HepG2 (cell line): ENCODE measurements at regions not wholly inside any gene's neighbourhood (a gene's known extent, or its start where the extent isn't known, plus 50 kb on each side); places are given as distances from the start of the nearest gene placed in this dataset.

ENCODE experiments used
- ATAC-seq: fragments of 200-7000 bp; cut with Tn5 transposase; 3 replicates; pipeline ENCODE4 v1.9.1; 2020; ENCODE audit warnings: mild to moderate bottlenecking, moderate library complexity
- BruUV-seq: library from RNA; stranded (reverse); fragments of 400-500 nt; replicated peaks from 2 replicates; lab custom pipeline; 2021; lab: Mats Ljungman, UMichigan
- CTCF ChIA-PET: fragments of 300-600 bp; formaldehyde crosslinking; extraction: SDS; loops from one replicate; lab custom pipeline; 2021; ENCODE audit warnings: low total read pairs, inconsistent platforms, low intra/inter-chr PET ratio; lab: Yijun Ruan, JAX
- POLR2A ChIA-PET: fragments of 350-600 bp; sonication (Branson Sonifier 250); formaldehyde crosslinking; loops from one replicate; lab custom pipeline; 2020; ENCODE audit warnings: antibody characterized with exemption, inconsistent platforms; lab: Yijun Ruan, JAX
- DNase-seq: peaks from one replicate; pipeline ENCODE4 v3.0.0-alpha.2; 2015; ENCODE audit warnings: low spot score
- FAIRE-seq: peaks from 3 replicates; lab custom pipeline; 2011; peaks lifted over from hg19 to GRCh38; lab: Jason Lieb, UNC
- H2AFZ ChIP-seq: one replicate; pipeline ENCODE4 v1.6.1; 2011; ENCODE audit warnings: low read length, inconsistent platforms
- H3K27ac ChIP-seq: fragments of 300-600 bp; 3 replicates; pipeline ENCODE4 v1.8.0; 2011; ENCODE audit warnings: mixed run types, mild to moderate bottlenecking, mixed read lengths, low read length, inconsistent platforms; ENCODE audit not compliant: insufficient read depth; ENCODE audit errors: extremely low read length
- H3K27me3 ChIP-seq, 2 experiments: fragments of 200-600 bp in 1 of 2; 2 replicates in 1 of 2; 3 replicates in 1 of 2; pipeline versions ENCODE4 v1.6.0 to v1.8.0; 2011; ENCODE audit warnings: low read length in 2 of 2, mild to moderate bottlenecking in 2 of 2, moderate library complexity in 2 of 2, inconsistent platforms in 1 of 2; ENCODE audit not compliant: insufficient read depth in 2 of 2, control insufficient read depth in 1 of 2
- H3K36me3 ChIP-seq, 2 experiments: fragments of 200-600 bp in 1 of 2; replicated peaks in 1 of 2; 2 replicates in 1 of 2; 3 replicates in 1 of 2; pipeline versions ENCODE4 v1.5.1 to v1.8.0; 2011; ENCODE audit warnings: low read length in 2 of 2, inconsistent platforms in 1 of 2; ENCODE audit not compliant: insufficient read depth in 2 of 2, control insufficient read depth in 1 of 2
- H3K4me1 ChIP-seq: 2 replicates; pipeline ENCODE4 v1.5.1; 2012; ENCODE audit warnings: low read length, inconsistent platforms; ENCODE audit not compliant: insufficient read depth
- H3K4me2 ChIP-seq: 2 replicates; pipeline ENCODE4 v1.6.0; 2011; ENCODE audit warnings: low read depth, low read length, inconsistent platforms
- H3K4me3 ChIP-seq, 3 experiments: fragments of 200-600 bp in 1 of 3; sonication (generic), shearing (Covaris generic) in 1 of 3; replicated peaks in 1 of 3; 2 replicates each; pipeline ENCODE4 v1.5.1; 2011 to 2016; ENCODE audit warnings: low read length in 3 of 3, inconsistent platforms in 2 of 3, low read depth in 2 of 3, mild to moderate bottlenecking in 2 of 3, control low read depth in 1 of 3, mixed read lengths in 1 of 3; ENCODE audit not compliant: insufficient read depth in 1 of 3
- H3K79me2 ChIP-seq: one replicate; pipeline ENCODE4 v1.6.1; 2011; ENCODE audit warnings: low read length, inconsistent platforms; ENCODE audit not compliant: insufficient read depth
- H3K9ac ChIP-seq: 2 replicates; pipeline ENCODE4 v1.6.0; 2011; ENCODE audit warnings: mild to moderate bottlenecking, low read depth, low read length, inconsistent platforms; ENCODE audit not compliant: insufficient read depth
- H3K9me3 ChIP-seq: 2 replicates; pipeline ENCODE4 v1.5.1; 2012; ENCODE audit warnings: mild to moderate bottlenecking, low read length
- H4K20me1 ChIP-seq: 2 replicates; pipeline ENCODE4 v1.6.0; 2011; ENCODE audit warnings: inconsistent platforms, mild to moderate bottlenecking, low read length, moderate library complexity; ENCODE audit not compliant: insufficient read depth
- DNMT3B ChIP-seq: conservative IDR thresholded peaks from 2 replicates; pipeline ENCODE4 v1.6.1; 2016; ENCODE audit warnings: missing biosample characterization, control low read depth
- MATR3 ChIP-seq: sonication (generic); formaldehyde crosslinking; IDR thresholded peaks from 2 replicates; pipeline ENCODE4 v1.4.0; 2020; ENCODE audit warnings: missing genetic modification reagents
- PHF21A ChIP-seq: sonication (generic); formaldehyde crosslinking; IDR thresholded peaks from 2 replicates; pipeline ENCODE4 v1.5.0; 2020; ENCODE audit warnings: mild to moderate bottlenecking, missing genetic modification reagents
- RARG ChIP-seq: sonication (generic); formaldehyde crosslinking; IDR thresholded peaks from 2 replicates; pipeline ENCODE4 v1.4.0; 2020; ENCODE audit warnings: low read depth, mild to moderate bottlenecking, missing genetic modification reagents
- RFXANK ChIP-seq: IDR thresholded peaks from 2 replicates; pipeline ENCODE4 v1.6.1; 2016
- WIZ ChIP-seq: sonication (generic); formaldehyde crosslinking; IDR thresholded peaks from 2 replicates; pipeline ENCODE4 v1.5.1; 2020; ENCODE audit warnings: mild to moderate bottlenecking, missing genetic modification reagents
- ZNF281 ChIP-seq: sonication (generic); formaldehyde crosslinking; IDR thresholded peaks from 2 replicates; pipeline ENCODE4 v1.4.0; 2020; ENCODE audit warnings: missing genetic modification reagents, borderline replicate concordance
- ZNF432 ChIP-seq: sonication (generic); formaldehyde crosslinking; IDR thresholded peaks from 2 replicates; pipeline ENCODE4 v1.5.0; 2020; ENCODE audit warnings: missing genetic modification reagents, mild to moderate bottlenecking, borderline replicate concordance
- ZNF512 ChIP-seq: sonication (generic); formaldehyde crosslinking; IDR thresholded peaks from 2 replicates; pipeline ENCODE4 v1.4.0; 2020; ENCODE audit warnings: mild to moderate bottlenecking, missing genetic modification reagents
- ZNF570 ChIP-seq: sonication (generic); formaldehyde crosslinking; IDR thresholded peaks from 2 replicates; pipeline ENCODE4 v1.4.0; 2020; ENCODE audit warnings: mild to moderate bottlenecking, missing genetic modification reagents, borderline replicate concordance
- ZNF616 ChIP-seq: sonication (generic); formaldehyde crosslinking; IDR thresholded peaks from 2 replicates; pipeline ENCODE4 v1.5.0; 2020; ENCODE audit warnings: low read depth, mild to moderate bottlenecking, missing genetic modification reagents
- ZNF674 ChIP-seq: sonication (generic); formaldehyde crosslinking; IDR thresholded peaks from 2 replicates; pipeline ENCODE4 v1.5.0; 2020; ENCODE audit warnings: low read depth, mild to moderate bottlenecking, missing genetic modification reagents
- ZSCAN20 ChIP-seq: sonication (generic); formaldehyde crosslinking; IDR thresholded peaks from 2 replicates; pipeline ENCODE4 v1.4.0; 2020; ENCODE audit warnings: missing genetic modification reagents, mild to moderate bottlenecking, borderline replicate concordance
- WGBS: methylation state at CpG from one replicate; pipeline ENCODE4 v1.1.6; 2017; ENCODE audit warnings: low lambda C conversion rate; 5-methylcytosine and 5-hydroxymethylcytosine counted together
- in situ Hi-C: cut with HindIII; loops from 2 replicates; pipeline ENCODE4 v1.10.0; 2017; ENCODE audit warnings: low pct_unique_long_range_greater_than_20kb; ENCODE audit not compliant: extremely low pct_ligation_motif_present
- intact Hi-C: fragments of 100-400 bp; cut with micrococcal nuclease; formaldehyde crosslinking; loops from one replicate; pipeline ENCODE4 v1.10.0; 2022; ENCODE audit not compliant: unreplicated experiment
- TF ChIP-seq, protein P1 (sequence below): sonication (generic); formaldehyde crosslinking; IDR thresholded peaks from one replicate; pipeline ENCODE4 v1.5.1; 2020; ENCODE audit warnings: mild to moderate bottlenecking, missing genetic modification reagents; ENCODE audit errors: not compliant biosample characterization

DNA sequence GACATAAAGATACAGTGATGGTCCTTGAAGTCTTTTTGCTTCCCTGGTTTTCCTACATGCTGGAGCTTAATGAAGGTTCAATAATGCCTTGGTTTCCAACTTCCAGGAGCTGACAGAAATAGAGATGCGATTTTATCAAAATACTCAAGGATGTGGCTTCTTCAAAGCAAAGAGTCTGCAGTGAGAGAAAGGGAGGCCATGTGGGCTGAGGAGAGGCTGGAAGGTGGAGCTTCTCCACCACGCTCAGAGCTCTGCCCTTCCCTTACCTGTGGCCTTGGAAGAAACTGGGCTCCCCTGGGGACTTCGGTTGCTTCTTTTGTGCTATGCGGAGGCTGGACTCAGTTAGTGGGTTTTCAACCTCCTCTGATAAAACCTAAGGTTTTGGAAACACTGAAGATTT, 175.0 kb upstream of the APCDD1 start:
- in situ Hi-C loops (no loop called here), intact Hi-C loops (no loop called here)
- CTCF ChIA-PET: no interaction called here
- DNase-seq (no peak), ATAC-seq (no peak), FAIRE-seq (no peak)
- H3K4me2 ChIP-seq: no peak overlapping the region
- H4K20me1 ChIP-seq: no peaks in the 10 kb centered on the region
- POLR2A ChIA-PET: no interaction called here
- no peak overlapping the region for H2AFZ ChIP-seq
- no peak overlapping the region for H3K9ac ChIP-seq
- no peaks in the 10 kb centered on the region for H3K36me3 ChIP-seq
- BruUV-seq: no TSS peak
- no peak overlapping the region for H3K4me3 ChIP-seq
- H3K9me3 ChIP-seq: no peaks in the 10 kb centered on the region
- no peaks in the 10 kb centered on the region; a peak in 3 of 5 replicates for H3K27me3 ChIP-seq
- no peaks in the 10 kb centered on the region for H3K4me1 ChIP-seq
- 47% methylated on average over 4 of the region's 4 CpGs for WGBS
- H3K27ac ChIP-seq: no peak overlapping the region
- H3K79me2 ChIP-seq: no peaks in the 10 kb centered on the region
- TF ChIP-seq RFXANK (CRISPR knock-in tag) (no peak), DNMT3B (CRISPR knock-in tag) (no peak), ZNF432 (CRISPR knock-in tag) (no peak), ZNF281 (no peak), RARG (CRISPR knock-in tag) (no peak), ZNF674 (CRISPR knock-in tag) (no peak), ZSCAN20 (no peak), ZNF512 (no peak), ZNF570 (no peak), PHF21A (CRISPR knock-in tag) (no peak), MATR3 (no peak), WIZ (CRISPR knock-in tag) (no peak), ZNF616 (no peak)
- TF ChIP-seq, protein P1, sequence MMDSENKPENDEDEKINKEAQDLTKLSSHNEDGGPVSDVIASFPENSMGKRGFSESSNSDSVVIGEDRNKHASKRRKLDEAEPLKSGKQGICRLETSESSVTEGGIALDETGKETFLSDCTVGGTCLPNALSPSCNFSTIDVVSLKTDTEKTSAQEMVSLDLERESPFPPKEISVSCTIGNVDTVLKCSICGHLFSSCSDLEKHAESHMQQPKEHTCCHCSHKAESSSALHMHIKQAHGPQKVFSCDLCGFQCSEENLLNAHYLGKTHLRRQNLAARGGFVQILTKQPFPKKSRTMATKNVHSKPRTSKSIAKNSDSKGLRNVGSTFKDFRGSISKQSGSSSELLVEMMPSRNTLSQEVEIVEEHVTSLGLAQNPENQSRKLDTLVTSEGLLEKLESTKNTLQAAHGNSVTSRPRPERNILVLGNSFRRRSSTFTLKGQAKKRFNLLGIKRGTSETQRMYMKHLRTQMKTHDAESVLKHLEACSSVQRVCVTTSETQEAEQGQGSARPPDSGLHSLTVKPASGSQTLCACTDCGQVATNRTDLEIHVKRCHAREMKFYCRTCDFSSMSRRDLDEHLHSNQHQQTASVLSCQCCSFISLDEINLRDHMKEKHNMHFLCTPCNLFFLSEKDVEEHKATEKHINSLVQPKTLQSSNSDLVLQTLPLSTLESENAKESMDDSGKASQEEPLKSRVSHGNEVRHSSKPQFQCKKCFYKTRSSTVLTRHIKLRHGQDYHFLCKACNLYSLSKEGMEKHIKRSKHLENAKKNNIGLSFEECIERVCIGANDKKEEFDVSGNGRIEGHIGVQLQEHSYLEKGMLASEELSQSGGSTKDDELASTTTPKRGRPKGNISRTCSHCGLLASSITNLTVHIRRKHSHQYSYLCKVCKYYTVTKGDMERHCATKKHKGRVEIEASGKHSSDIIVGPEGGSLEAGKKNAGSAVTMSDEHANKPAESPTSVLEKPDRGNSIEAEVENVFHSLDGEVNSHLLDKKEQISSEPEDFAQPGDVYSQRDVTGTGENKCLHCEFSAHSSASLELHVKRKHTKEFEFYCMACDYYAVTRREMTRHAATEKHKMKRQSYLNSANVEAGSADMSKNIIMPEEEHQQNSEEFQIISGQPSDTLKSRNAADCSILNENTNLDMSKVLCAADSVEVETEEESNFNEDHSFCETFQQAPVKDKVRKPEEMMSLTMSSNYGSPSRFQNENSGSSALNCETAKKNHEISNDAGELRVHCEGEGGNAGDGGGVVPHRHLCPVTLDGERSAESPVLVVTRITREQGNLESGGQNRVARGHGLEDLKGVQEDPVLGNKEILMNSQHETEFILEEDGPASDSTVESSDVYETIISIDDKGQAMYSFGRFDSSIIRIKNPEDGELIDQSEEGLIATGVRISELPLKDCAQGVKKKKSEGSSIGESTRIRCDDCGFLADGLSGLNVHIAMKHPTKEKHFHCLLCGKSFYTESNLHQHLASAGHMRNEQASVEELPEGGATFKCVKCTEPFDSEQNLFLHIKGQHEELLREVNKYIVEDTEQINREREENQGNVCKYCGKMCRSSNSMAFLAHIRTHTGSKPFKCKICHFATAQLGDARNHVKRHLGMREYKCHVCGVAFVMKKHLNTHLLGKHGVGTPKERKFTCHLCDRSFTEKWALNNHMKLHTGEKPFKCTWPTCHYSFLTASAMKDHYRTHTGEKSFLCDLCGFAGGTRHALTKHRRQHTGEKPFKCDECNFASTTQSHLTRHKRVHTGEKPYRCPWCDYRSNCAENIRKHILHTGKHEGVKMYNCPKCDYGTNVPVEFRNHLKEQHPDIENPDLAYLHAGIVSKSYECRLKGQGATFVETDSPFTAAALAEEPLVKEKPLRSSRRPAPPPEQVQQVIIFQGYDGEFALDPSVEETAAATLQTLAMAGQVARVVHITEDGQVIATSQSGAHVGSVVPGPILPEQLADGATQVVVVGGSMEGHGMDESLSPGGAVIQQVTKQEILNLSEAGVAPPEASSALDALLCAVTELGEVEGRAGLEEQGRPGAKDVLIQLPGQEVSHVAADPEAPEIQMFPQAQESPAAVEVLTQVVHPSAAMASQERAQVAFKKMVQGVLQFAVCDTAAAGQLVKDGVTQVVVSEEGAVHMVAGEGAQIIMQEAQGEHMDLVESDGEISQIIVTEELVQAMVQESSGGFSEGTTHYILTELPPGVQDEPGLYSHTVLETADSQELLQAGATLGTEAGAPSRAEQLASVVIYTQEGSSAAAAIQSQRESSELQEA (CRISPR knock-in tag): no peak
